OCI-LY1 (cell line): ENCODE measurements at regions not wholly inside any gene's neighbourhood (a gene's known extent, or its start where the extent isn't known, plus 50 kb on each side); places are given as distances from the start of the nearest gene placed in this dataset.

Experiments used
- CTCF ChIP-seq: fragments of 200-600 bp; sonication (generic), shearing (Covaris generic); IDR thresholded peaks from 2 replicates; pipeline ENCODE4 v1.5.1; 2017; ENCODE audit warnings: mild to moderate bottlenecking, antibody characterized with exemption, low read length, moderate library complexity, mixed read lengths
- EZH2 ChIP-seq: fragments of 200-600 bp; sonication (generic), shearing (Covaris generic); IDR thresholded peaks from 2 replicates; pipeline ENCODE4 v1.8.0; 2017; ENCODE audit warnings: borderline replicate concordance, mixed run types, mild to moderate bottlenecking, antibody characterized with exemption, low read length, moderate library complexity, mixed read lengths

- TF ChIP-seq CTCF, result no peak
- no peak for TF ChIP-seq EZH2
Measured at GRCh38 chr3:34884007-34884406, 755.3 kb upstream of the ARPP21 start.
